Gastroesophageal sphincter (tissue), 4 donors: ENCODE measurements at regions not wholly inside any gene's neighbourhood (a gene's known extent, or its start where the extent isn't known, plus 50 kb on each side); places are given as distances from the start of the nearest gene placed in this dataset.

ENCODE experiments used
- ATAC-seq: fragments of 150-250 bp; one replicate; pipeline ENCODE4 v1.9.1; 2016; ENCODE audit warnings: mild to moderate bottlenecking, moderate library complexity
- H3K27ac ChIP-seq, 4 donors: fragments of 200-600 bp; sonication (generic) in 3 of 4; 1 replicate in 3 of 4; 2 replicates in 1 of 4; pipeline ENCODE4 v1.5.1; 2016 to 2019
- H3K27me3 ChIP-seq: fragments of 200-600 bp; sonication (generic); one replicate; pipeline ENCODE4 v1.5.1; 2019
- H3K36me3 ChIP-seq, 2 donors: fragments of 200-600 bp; sonication (generic); one replicate each; pipeline ENCODE4 v1.5.1; 2019; ENCODE audit warnings: control low read depth in 1 of 2
- H3K4me1 ChIP-seq, 3 donors: fragments of 200-600 bp; sonication (generic); 1 replicate in 2 of 3; 2 replicates in 1 of 3; pipeline ENCODE4 v1.5.1; 2016 to 2019; ENCODE audit warnings: control low read depth in 2 of 3
- H3K4me3 ChIP-seq, 2 donors: fragments of 200-600 bp; sonication (generic); one replicate each; pipeline ENCODE4 v1.5.1; 2019; ENCODE audit warnings: mild to moderate bottlenecking in 1 of 2, moderate library complexity in 1 of 2
- H3K9me3 ChIP-seq, 3 donors: fragments of 200-600 bp; sonication (generic); one replicate each; pipeline ENCODE4 v1.5.1; 2017 to 2019; ENCODE audit warnings: control low read depth in 2 of 3
- EP300 ChIP-seq: sonication (generic); formaldehyde crosslinking; IDR thresholded peaks from one replicate; pipeline ENCODE4 v1.6.1; 2017; ENCODE audit warnings: antibody characterized with exemption, mild to moderate bottlenecking
- POLR2A ChIP-seq, 2 donors: fragments of 450-650 bp; IDR thresholded peaks; one replicate each; pipeline ENCODE4 v1.6.1; 2017; ENCODE audit warnings: antibody characterized with exemption in 2 of 2, mild to moderate bottlenecking in 2 of 2, moderate library complexity in 1 of 2
- POLR2AphosphoS5 ChIP-seq: sonication (generic); formaldehyde crosslinking; IDR thresholded peaks from one replicate; pipeline ENCODE4 v1.6.1; 2017; ENCODE audit warnings: antibody characterized with exemption
- WGBS, 2 donors: methylation state at CpG; one replicate each; pipeline ENCODE4 v1.1.5; 2018; ENCODE audit warnings: low coverage in 1 of 2; 5-methylcytosine and 5-hydroxymethylcytosine counted together
- TF ChIP-seq, protein P1 (sequence below), 4 experiments: fragments of 200-600 bp in 2 of 4; fragments of 450-650 bp in 2 of 4; sonication (generic) in 1 of 4; IDR thresholded peaks; one replicate each; pipeline ENCODE4 v1.5.1; 2017 to 2019; ENCODE audit warnings: antibody characterized with exemption in 4 of 4, mild to moderate bottlenecking in 2 of 4, moderate library complexity in 2 of 4

- ATAC-seq = no peak
Measured at GRCh38 chr16:24671455-24671954, 57.9 kb upstream of the TNRC6A start.

GRCh38 chr16:24673155-24673554 is 56.3 kb upstream of the TNRC6A start:
- Histone ChIP-seq H3K27ac (no peak overlapping the region), H3K4me1 (peaks cover 3 to 34% (median 10%) of the 10 kb centered on the region in 3 donors), H3K4me3 (no peak overlapping the region), H3K36me3 (no peaks in the 10 kb centered on the region), H3K27me3 (no peaks in the 10 kb centered on the region), H3K9me3 (no peaks in the 10 kb centered on the region)
- no peak for ATAC-seq
- TF ChIP-seq, protein P1, sequence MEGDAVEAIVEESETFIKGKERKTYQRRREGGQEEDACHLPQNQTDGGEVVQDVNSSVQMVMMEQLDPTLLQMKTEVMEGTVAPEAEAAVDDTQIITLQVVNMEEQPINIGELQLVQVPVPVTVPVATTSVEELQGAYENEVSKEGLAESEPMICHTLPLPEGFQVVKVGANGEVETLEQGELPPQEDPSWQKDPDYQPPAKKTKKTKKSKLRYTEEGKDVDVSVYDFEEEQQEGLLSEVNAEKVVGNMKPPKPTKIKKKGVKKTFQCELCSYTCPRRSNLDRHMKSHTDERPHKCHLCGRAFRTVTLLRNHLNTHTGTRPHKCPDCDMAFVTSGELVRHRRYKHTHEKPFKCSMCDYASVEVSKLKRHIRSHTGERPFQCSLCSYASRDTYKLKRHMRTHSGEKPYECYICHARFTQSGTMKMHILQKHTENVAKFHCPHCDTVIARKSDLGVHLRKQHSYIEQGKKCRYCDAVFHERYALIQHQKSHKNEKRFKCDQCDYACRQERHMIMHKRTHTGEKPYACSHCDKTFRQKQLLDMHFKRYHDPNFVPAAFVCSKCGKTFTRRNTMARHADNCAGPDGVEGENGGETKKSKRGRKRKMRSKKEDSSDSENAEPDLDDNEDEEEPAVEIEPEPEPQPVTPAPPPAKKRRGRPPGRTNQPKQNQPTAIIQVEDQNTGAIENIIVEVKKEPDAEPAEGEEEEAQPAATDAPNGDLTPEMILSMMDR (IDR thresholded peaks at IDR 0.05) = no peak
- TF ChIP-seq EP300 = no peak
- no peak for TF ChIP-seq POLR2A (IDR thresholded peaks at IDR 0.05)
- TF ChIP-seq POLR2AphosphoS5 = no peak
- WGBS, 2 donors = 71 to 81% methylated on average over 2 to 3 of the region's 3 CpGs

More at GRCh38 chr16:24671455-24671954, 57.9 kb upstream of the TNRC6A start:
- Histone ChIP-seq H3K27ac (peak overlapping the region; percentile 86 to 93 (median 91)), H3K4me1 (peaks cover 3 to 39% (median 10%) of the 10 kb centered on the region in 3 donors), H3K27me3 (no peaks in the 10 kb centered on the region), H3K4me3 (no peak overlapping the region), H3K36me3 (no peaks in the 10 kb centered on the region), H3K9me3 (no peaks in the 10 kb centered on the region)
- TF ChIP-seq EP300 = no peak
- TF ChIP-seq, protein P1 (IDR thresholded peaks at IDR 0.05) = peak in 1 of 4 experiments; percentile 20
- no peak for TF ChIP-seq POLR2AphosphoS5
- WGBS, 2 donors = 71 to 85% methylated on average over 4 to 9 of the region's 10 CpGs

- no peak overlapping the region for H3K27ac ChIP-seq
- no peaks in the 10 kb centered on the region for H3K27me3 ChIP-seq
- ATAC-seq = no peak
- H3K4me1 ChIP-seq = peaks cover 3 to 17% (median 7%) of the 10 kb centered on the region in 3 donors
- WGBS, 2 donors = 83 to 92% methylated on average over 1 to 5 of the region's 5 CpGs
- H3K36me3 ChIP-seq = no peaks in the 10 kb centered on the region
- H3K9me3 ChIP-seq = no peaks in the 10 kb centered on the region
- no peak overlapping the region for H3K4me3 ChIP-seq
- TF ChIP-seq POLR2A (IDR thresholded peaks at IDR 0.05) (no peak), POLR2AphosphoS5 (no peak), EP300 (no peak)
- TF ChIP-seq, protein P1 (IDR thresholded peaks at IDR 0.05) = no peak
Measured at GRCh38 chr16:24674877-24675276, 54.6 kb upstream of the TNRC6A start.

- H3K27ac ChIP-seq = no peak overlapping the region
- no peaks in the 10 kb centered on the region for H3K9me3 ChIP-seq
- no peaks in the 10 kb centered on the region for H3K36me3 ChIP-seq
- H3K4me3 ChIP-seq = no peak overlapping the region
- no peak for TF ChIP-seq EP300
- TF ChIP-seq POLR2AphosphoS5 = no peak
- TF ChIP-seq, protein P1 (IDR thresholded peaks at IDR 0.05) = no peak
- H3K4me1 ChIP-seq = no peaks in the 10 kb centered on the region
- no peaks in the 10 kb centered on the region for H3K27me3 ChIP-seq
- ATAC-seq = no peak
- WGBS, 2 donors = 85 to 87% methylated on average over 4 to 7 of the region's 7 CpGs
Measured at GRCh38 chr16:24677388-24677787, 52.1 kb upstream of the TNRC6A start.
